Inferior parietal cortex (tissue), 1 donor: ENCODE measurements at regions not wholly inside any gene's neighbourhood (a gene's known extent, or its start where the extent isn't known, plus 50 kb on each side); places are given as distances from the start of the nearest gene placed in this dataset.

Experiments used
- DNase-seq: peaks from one replicate; pipeline ENCODE4 v3.0.0-alpha.2; 2016; ENCODE audit errors: extremely low spot score

DNA sequence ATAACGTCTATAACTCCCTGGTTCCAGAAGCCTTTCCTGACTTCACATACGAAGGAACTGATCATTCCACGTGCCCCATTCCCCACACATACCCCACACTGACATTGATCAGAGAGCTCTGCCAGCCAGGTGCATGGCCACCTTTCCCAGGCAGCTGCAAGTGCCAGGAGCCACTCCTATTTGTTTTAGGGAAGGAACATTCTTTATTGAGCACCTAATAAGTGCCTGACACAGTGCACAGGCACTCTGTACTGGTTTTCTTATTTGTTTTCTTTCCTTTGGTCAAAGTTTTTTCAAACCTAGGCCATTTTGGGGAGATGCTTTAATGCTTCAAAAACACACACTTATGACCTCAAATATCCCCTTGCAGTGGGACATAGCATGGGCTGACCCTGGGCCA is 50.0 kb downstream of the PITPNM2 start:
- DNase-seq = no peak

DNA sequence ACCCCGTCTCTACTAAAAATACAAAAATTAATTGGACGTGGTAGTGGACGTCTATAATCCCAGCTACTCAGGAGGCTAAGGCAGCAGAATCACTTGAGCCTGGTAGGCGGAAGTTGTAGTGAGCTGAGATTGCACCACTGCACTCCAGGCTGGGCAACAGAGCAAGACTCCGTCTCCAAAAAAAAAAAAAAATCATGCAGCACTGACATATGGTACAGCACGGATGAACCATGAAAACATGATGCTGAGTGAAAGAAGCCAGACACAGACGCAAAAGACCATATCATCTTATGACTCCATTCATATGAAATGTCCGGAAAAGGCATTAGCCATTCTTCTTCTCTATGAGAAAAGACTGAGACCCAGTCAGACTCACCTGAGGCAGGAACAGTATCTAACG is 50.4 kb downstream of the PITPNM2 start:
- no peak for DNase-seq

DNA sequence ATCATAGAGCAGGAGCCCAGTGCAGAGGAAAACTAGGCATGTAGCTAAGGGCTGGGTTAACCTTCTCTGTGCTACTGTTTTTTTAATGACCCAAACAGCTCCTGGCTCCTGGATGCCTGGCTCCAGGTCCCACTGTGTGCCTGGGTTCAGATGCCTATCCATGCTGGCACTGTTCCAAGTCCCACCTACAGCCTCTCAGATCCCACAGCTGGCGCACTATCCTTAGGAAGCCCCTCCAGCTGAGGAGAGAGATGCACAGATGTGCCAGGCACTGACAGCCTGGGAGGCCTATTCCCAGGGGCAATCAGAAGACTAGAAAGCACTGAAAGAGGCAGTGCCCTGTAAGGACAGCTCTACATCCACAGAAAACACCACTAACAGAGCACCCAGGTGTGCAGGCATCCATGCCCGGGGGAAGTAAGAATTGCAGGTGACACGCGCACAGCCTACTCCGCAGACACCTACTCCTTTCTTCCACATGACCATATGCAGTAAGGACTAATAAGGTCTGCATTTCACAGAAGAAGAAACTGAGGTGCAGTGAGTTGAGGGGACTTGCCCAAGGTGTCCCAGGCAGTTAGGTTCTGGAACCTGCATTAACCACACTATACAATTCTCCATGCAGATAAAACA is 51.2 kb downstream of the PITPNM2 start:
- DNase-seq = no peak

DNA sequence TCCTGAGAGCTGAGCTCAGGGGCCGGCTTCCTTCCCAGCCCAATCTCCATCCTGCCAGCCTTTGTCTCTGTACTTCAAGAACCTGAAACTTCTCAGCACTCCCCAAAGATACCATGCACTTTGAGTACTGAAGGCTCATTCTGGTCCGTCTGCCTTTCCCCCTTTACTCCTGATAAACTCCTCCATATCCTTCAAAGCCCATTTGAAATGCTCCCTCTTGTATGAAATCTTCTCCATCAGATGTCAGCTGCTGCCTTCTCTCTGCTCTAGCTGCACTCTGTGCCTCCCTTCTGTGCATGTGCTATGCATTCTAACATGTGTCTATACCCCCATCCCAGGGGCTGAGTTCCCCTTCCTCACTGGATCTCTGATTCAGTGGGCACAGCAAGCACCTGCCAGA is 52.1 kb downstream of the PITPNM2 start:
- DNase-seq = no peak

DNA sequence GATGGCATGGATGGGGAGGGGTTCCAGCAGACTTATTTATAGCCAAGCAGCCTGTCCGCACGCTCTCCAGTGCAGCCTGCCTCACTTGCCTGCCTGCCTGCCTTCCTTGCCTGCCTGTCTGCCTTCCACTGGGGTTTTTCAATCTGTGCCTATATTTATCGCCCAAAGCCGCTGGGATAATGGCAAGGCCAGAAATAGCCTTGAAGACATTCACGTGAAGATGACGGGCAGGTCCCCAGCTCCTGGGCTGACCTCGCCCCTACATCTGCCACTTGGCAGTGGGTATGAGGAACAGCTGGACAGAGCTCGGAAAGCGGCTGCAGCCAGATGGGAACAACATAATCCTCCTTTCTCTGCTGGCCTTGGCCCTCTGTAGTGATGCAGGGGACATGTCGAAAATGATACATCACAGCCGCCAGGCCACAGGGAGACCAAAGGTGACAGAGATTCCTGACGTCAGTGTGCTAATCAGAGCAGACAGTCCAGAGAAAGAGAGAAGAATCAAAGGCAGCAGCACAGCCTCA is 53.3 kb downstream of the PITPNM2 start:
- no peak for DNase-seq

DNA sequence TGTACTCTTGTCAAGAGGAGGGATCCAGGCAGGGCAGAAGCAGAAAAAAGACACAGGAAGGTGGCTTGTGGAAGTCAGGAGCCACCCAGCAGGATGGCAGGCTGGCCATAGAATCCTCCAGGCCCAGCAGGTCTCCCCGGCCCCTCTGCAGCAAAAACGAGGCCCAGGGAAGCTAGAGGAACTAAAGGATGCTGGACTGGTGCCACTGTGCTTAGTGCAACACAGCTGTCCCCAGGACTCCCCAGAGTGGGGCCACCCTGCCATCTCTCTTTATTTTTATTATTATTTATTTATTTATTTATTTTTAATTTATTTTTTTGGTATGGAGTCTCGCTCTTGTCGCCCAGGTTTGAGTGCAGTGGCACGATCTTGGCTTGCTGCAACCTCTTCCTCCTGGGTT is 54.1 kb downstream of the PITPNM2 start:
- no peak for DNase-seq

DNA sequence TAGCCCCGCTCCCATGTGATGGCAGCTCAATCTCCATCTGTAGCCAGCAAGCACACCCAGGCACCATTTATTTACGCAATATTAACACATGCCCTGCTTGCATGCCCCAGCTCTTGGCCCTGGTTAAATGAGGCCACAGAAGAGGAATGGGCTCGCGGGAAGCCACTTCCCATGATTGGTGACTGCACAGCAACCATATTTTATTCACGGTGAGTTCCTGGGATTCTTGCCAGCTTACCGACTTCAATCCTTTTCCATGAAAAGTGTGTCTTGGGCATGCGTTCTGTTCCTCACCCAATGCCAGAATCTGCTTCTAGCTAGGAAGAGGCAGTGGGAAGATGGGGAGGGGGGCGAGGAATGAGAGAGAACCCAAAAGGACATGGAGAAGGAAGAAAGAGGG is 54.7 kb downstream of the PITPNM2 start:
- DNase-seq = no peak

DNA sequence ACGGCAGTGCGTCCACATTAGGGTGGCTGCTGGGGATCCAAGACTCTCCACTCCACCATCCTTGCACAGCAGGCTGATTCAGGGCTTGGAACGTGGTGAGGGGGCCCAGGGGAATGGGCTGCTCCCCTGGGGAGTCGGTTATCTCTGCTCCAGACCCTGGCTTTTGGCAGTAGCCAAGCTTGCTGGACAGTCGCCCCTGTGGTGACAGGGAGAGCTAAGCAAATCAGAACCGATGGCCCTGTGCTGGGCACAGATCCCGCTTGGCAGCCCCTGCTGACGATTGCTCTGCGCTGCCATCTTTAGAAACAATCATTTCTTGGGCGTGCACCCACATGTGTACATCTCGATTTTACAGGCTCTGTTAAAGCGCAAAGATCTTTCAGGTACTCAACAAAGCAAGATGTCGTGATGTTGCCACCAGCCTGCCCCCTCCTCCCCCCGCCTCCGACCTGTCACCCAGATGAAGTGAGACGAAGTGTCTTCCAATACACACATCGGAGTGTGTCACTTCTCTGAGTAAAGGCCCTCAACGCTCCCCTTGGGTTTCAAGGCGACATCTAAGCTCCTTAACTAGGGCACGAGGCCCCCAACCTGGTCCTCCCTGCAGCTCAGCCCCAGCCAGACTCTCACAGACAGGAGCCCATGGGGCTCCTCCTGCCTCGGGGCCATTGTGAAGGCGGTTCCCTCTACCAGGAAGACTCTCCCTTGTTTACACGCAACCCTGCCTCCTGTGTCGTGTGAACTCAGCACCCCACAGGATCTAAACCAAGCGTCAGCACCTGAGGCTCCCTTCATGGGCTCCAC is 55.6 kb downstream of the PITPNM2 start:
- no peak for DNase-seq

DNA sequence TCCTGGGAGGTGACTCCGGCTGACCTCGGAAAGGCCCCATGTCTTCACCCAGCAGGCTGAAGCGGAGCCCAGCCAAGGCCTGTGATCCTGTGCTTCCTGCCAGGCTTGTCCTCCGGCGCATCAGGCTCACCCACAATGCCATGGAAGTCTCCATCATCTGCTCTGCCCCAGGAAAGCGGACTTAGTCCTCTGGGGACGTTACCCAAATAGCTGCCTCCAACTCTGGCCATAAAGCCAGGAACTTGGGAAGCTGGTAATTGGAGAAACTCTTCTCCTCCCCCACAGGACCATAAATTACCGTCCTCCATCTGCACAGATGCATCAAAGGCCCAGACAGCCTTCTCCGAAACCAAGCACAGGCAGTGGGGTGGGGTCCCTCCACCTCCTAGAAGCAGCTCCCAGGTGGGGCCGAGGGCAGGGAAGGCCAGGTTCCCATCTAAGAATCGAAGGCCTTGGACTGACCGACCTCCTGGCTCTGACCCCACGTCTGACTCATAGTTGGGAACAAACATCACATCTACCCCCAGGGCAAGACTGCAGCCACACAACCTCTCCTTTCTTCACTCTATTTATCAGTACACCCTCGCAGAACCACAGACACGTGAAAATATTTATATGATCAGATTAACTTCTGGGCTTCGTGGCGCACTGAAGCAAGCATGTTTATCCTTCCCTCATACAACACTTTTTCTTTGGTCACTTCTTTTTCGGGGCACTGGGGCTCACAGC is 56.4 kb downstream of the PITPNM2 start:
- no peak for DNase-seq

DNA sequence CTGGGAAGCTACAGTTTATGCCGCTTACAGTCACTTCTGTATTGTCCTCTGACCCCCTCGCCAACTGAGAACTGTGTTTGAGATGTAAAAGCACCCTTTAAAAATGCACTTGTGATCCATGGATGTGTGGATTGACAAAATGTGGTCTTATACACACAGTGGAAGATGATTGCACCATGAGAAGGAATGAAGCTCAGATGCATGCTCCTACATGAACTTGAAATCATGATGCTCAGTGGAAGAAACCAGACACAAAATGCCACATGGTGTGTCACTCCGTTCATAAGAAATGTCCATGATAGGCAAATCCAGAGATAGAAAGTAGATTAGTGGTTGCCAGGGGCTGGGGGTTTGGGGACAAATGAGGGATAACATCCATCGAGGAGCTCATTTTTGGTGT is 58.0 kb downstream of the PITPNM2 start:
- DNase-seq = no peak

DNA sequence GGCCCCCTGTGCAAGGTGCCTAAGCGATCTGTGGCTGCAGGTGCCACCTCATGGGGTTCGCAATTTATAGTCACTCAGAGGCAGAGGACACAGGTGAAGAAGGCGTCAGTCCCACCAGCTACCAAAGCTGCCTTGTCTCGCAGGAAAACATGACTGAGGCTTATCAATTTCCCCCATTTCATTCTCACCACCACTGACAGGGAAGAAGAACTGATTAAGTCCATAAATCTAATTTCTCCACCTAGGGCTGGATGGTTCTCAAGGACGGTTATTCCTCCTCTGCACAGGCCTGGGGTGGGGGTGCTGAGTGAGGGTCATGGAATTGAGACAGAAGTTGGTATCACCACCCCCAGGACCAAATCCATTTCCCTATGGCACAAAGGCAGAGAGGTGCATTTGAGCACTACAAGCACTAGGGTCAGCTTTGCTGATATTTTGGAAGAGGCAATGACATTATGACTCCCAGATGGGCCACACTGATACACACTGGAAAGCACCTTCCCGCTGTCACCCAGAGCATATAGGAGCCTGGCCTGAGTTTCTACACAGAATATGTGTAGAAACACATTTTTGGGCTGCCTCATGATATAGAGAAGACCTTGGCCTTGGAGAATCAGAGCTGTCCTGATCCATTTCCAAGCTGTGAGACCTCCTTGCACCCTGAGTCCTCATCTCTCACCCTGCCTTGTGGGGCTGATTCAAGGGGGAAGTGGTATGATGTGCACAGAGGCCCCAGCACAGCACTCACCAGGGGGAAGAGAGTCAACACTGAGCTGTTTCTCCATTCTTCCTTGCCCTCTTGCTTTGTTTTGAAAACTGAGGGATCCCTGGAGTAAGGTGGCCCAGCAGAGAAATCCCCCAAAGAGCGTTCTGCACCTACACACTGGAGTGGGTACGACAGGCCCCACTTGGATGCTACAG is 59.4 kb downstream of the PITPNM2 start:
- no peak for DNase-seq

DNA sequence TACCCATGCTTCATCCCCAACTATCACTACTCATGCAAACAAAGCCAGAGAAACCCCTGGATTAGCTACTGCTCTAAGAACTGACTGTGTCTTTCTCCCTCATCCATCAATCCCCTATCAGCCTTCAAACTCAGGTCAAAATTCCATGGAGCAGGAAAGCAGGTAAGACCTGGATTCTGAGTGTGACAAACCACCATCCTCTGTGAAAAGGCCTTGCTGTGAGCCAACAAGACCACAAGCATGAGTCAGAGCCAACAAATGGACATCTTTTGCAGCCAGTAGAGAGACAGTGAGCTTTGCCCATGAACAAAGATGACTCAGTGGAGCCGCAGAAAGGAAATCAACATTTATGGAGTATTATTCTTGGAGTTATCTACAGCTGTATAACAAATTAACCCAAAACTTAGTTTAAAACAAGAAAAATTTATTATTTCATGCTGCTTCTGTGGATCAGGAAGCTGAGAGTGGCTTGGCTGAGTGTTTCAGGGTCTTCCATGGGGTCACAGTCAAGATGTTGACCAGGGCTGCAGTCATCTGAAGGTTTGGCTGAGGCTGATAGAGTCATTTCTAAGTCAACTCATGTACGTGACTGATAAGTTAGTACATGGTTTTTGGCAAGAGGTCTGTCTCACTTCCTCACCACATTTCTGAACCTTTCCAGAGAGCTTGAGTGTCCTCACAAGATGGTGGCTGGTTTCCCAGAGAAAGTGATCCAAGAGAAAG is 61.1 kb downstream of the PITPNM2 start:
- DNase-seq = no peak

DNA sequence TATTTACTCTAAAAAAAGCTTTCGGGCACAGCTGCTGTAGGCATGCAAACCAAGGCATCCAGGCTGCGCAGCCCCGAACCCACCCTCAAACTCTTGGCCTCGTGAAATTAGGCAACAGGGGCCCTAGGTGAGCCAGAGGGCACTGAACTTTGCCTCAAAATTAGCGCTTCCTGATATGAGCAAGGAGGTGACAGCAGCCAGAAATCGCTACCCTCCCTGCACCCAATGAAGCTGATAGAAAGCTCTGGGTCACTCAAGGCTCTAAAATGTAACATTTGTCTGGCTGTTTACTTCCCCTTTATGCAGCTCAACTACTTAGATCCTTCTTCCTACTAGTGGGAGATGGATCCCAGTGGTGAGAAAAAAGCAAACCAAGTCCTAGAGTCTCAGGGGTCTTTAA is 61.8 kb downstream of the PITPNM2 start:
- DNase-seq = no peak

DNA sequence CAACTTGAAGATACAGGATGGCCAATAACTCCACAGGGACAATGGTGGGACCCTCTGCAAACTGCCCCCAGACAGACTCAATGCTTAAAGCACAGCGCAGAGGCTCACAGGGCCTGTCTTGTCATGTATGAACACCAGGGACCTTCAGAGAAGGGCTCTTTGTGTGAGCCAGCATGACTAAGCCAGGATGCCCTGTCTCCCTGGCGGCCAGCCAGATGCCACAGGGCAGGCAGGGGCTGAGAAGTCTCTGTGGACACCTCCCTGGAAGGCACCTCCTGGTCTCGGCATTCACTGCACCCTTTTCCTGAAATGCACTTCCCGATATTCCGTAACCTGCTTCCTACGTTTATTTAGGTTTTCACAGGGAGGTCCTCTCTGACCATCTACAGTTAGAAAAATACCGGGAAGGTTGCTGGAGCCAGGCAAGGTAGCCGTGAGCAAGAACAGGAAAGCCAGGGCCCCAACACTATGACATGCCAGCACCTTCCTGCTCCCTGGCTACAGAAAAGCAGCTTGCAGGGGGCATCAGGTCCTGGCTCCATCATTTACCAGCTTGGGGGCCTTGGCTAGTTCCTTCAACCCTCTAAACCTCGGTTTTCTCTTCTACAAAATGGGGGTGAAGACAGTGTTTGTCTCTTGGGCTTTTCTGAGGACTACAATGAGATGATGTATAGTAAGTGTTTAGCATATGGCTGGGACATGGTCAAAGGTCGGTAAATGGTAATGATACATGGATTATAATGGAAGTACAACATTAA is 65.0 kb downstream of the PITPNM2 start:
- DNase-seq = no peak

DNA sequence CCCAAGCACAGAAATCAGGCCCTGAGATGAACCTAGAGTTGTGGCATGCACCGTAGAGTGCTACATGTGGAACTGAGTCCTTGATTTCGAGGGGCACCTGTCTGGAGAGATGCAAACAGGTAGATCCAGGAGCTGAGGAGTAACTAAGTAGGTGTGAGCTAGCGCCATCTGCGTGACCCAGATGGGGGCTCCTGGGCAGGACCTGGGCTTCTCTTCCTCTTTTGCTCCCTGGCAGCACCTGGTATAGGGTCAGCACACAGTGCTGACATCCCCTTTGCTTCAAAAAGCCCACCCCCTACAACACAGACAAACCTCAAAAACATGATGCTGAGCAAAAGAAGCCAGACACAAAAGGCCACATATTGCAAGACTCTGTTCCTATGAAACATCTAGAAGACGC is 65.8 kb downstream of the PITPNM2 start:
- DNase-seq = no peak

DNA sequence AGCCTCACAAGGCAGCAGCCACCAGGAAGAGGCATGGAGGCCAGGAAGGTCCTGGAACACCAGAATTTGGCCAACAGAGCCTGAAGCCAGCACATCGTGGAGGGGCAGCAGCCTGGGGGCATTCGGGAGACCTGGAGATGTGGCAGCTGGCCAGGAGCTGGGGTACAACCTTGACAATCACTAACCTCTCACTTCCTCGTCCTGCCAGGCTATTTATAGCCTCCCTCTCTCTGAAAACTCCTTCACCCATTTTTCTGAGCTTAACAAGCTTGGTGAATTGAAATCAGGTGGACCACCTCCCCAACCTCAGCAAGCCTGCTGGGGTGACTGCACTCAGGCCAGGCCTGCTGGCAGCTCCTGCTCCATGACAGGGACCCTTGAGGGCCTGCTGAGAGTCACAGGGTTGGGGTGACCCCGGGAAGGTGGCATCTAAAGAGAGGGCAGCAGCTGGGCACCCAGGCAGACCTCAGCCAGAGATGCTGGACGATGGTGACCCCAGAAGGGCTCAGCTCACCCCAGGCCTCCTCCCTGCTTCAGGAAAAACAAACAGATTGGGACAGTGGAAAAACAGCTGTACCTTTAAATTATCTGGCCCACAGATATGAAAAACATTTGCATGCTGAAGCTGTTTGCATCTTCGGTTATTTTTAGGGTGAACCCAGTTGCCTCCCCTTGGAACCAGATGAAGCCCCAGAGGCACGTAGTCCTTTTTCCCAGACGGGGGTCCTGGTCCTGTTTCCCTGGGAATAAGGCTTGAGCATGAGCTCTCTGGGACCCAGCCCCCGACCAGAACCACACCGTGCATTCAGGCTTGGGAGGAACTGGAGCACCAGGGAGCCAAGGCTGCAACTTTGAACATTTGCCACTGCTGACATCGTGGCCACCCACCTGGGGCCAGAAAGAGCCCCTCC is 67.0 kb downstream of the PITPNM2 start:
- no peak for DNase-seq

DNA sequence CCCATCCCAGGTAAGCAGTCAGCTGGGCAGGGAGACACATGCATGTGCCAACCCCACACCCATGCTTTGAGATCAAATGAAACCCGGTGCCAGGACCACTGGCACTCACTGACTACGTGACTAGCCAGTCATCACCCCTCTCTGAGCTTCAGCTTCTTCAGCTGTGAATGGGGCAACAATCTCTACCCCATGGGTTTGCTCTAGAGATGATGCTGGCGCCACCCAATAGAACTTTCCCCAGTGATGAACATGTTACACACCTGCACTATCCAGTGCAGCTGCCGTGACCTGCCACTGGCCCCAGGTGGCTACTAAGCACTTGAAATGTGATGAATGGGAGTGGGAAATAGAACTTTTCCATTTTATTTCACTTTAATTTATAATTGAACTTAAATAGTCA is 70.3 kb downstream of the PITPNM2 start:
- DNase-seq = no peak

DNA sequence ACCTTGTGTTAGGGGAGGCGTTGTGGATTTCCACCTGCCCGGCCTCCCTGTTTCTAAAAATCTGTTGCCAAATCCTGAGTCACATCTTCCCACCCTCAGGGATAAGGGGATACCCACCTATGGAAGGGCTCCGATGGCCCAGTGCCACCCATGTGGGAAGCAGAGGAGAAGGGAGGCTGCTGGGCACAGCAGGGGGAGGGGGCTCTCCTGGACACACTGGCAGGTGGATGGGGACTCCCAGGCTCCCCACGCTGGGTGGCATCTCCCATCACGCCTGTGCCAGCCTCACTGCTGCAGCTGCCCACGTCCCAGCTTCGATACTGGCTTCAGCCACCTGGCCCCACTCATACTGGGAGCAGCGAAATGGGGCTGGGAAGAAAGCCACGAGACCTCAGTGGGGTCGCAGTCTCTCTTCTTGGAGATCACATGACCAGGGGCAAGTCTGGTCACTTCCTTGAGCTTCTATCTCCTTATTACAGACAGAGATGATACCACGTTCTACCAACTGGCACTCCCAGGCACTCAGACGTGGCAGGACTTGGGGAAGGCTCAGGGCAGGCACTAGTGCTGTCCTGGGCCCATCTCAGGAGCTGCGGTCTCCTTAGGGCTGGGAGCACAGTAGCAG is 72.2 kb downstream of the PITPNM2 start:
- no peak for DNase-seq

DNA sequence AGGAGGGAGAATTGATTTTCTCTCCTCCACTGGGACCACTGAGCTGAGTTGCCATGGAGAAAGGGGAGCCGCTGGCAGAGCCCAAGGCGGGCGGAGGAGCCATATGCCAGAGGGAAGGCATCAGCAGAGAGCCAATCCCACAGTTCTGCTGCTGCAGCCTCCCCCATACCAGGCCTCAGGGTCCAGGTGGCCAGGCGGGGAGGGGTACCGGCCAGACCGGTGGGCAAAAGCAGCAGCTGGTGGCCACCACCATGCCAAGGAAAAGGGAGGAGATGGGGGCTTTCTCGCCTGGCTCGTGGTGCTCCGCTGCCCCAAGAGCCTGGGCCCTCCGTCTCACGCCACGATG is 72.8 kb downstream of the PITPNM2 start:
- DNase-seq = no peak
